Osteocyte (in vitro differentiated cells): ENCODE measurements at regions not wholly inside any gene's neighbourhood (a gene's known extent, or its start where the extent isn't known, plus 50 kb on each side); places are given as distances from the start of the nearest gene placed in this dataset.

Source experiments
- DNase-seq: peaks from one replicate; pipeline ENCODE4 v3.0.0; 2021; ENCODE audit warnings: mixed read lengths; ENCODE audit not compliant: unreplicated experiment; ENCODE audit errors: extremely low spot score
- H3K27ac Mint-ChIP-seq: one replicate; pipeline ENCODE4 v1.8.0; 2021; ENCODE audit warnings: mild to moderate bottlenecking, mixed read lengths; ENCODE audit not compliant: unreplicated experiment
- H3K27me3 Mint-ChIP-seq: one replicate; pipeline ENCODE4 v1.8.0; 2021; ENCODE audit warnings: mixed read lengths; ENCODE audit not compliant: unreplicated experiment
- H3K36me3 Mint-ChIP-seq: one replicate; pipeline ENCODE4 v1.8.0; 2021; ENCODE audit warnings: mixed read lengths; ENCODE audit not compliant: unreplicated experiment
- H3K4me1 Mint-ChIP-seq: one replicate; pipeline ENCODE4 v1.8.0; 2021; ENCODE audit warnings: mixed read lengths; ENCODE audit not compliant: unreplicated experiment
- H3K4me3 Mint-ChIP-seq: one replicate; pipeline ENCODE4 v1.8.0; 2021; ENCODE audit warnings: mild to moderate bottlenecking, moderate library complexity, mixed read lengths; ENCODE audit not compliant: unreplicated experiment
- H3K9me3 Mint-ChIP-seq: one replicate; pipeline ENCODE4 v1.8.0; 2021; ENCODE audit warnings: mixed read lengths; ENCODE audit not compliant: unreplicated experiment
- CTCF ChIP-seq: fragments of 200-600 bp; sonication (generic); IDR thresholded peaks from 2 replicates; pipeline ENCODE4 v1.5.0; 2021; ENCODE audit warnings: antibody characterized with exemption, mild to moderate bottlenecking, moderate library complexity

GRCh38 chr4:115906428-115906827, 793.0 kb upstream of the NDST4 start:
- Mint-ChIP-seq H3K4me1 (peaks cover 5% of the 10 kb centered on the region), H3K9me3 (peaks cover 15% of the 10 kb centered on the region), H3K27ac (no peak overlapping the region), H3K36me3 (no peaks in the 10 kb centered on the region), H3K27me3 (no peaks in the 10 kb centered on the region), H3K4me3 (no peak overlapping the region)
- no peak for DNase-seq
- TF ChIP-seq CTCF: no peak

GRCh38 chr4:115883847-115884246, 770.4 kb upstream of the NDST4 start:
- Mint-ChIP-seq H3K4me3 (no peak overlapping the region), H3K4me1 (no peaks in the 10 kb centered on the region), H3K36me3 (no peaks in the 10 kb centered on the region), H3K27me3 (no peaks in the 10 kb centered on the region), H3K27ac (no peak overlapping the region), H3K9me3 (no peaks in the 10 kb centered on the region)
- no peak for DNase-seq
- TF ChIP-seq CTCF: no peak

GRCh38 chr4:115883231-115883630, 769.8 kb upstream of the NDST4 start:
- TF ChIP-seq CTCF: no peak
- Mint-ChIP-seq H3K4me1 (no peaks in the 10 kb centered on the region), H3K36me3 (no peaks in the 10 kb centered on the region), H3K9me3 (no peaks in the 10 kb centered on the region), H3K27me3 (no peaks in the 10 kb centered on the region), H3K27ac (no peak overlapping the region), H3K4me3 (no peak overlapping the region)
- no peak for DNase-seq

GRCh38 chr4:115873048-115873447, 759.6 kb upstream of the NDST4 start:
- no peak for DNase-seq
- no peak for TF ChIP-seq CTCF
- Mint-ChIP-seq H3K9me3 (no peaks in the 10 kb centered on the region), H3K27ac (no peak overlapping the region), H3K36me3 (no peaks in the 10 kb centered on the region), H3K27me3 (peaks cover 3% of the 10 kb centered on the region), H3K4me3 (no peak overlapping the region), H3K4me1 (peaks cover 1% of the 10 kb centered on the region)

GRCh38 chr4:115871596-115871995, 758.2 kb upstream of the NDST4 start:
- no peak for DNase-seq
- TF ChIP-seq CTCF: no peak
- no peaks in the 10 kb centered on the region for H3K36me3 Mint-ChIP-seq
- no peak overlapping the region for H3K4me3 Mint-ChIP-seq
- H3K27me3 Mint-ChIP-seq: peaks cover 3% of the 10 kb centered on the region
- H3K9me3 Mint-ChIP-seq: no peaks in the 10 kb centered on the region
- no peak overlapping the region for H3K27ac Mint-ChIP-seq
- H3K4me1 Mint-ChIP-seq: peaks cover 1% of the 10 kb centered on the region
